Lower leg skin (tissue), 3 donors: ENCODE measurements at regions not wholly inside any gene's neighbourhood (a gene's known extent, or its start where the extent isn't known, plus 50 kb on each side); places are given as distances from the start of the nearest gene placed in this dataset.

Experiments
- POLR2A ChIP-seq, 2 donors: fragments of 450-650 bp; IDR thresholded peaks; one replicate each; pipeline ENCODE4 v1.6.1; 2016 to 2017; ENCODE audit warnings: antibody characterized with exemption in 2 of 2, mild to moderate bottlenecking in 1 of 2, moderate library complexity in 1 of 2
- TF ChIP-seq, protein P1 (sequence below), 3 donors: fragments of 450-650 bp; IDR thresholded peaks; one replicate each; pipeline ENCODE4 v1.5.1; 2016; ENCODE audit warnings: antibody characterized with exemption in 3 of 3, mild to moderate bottlenecking in 3 of 3, moderate library complexity in 2 of 3

DNA sequence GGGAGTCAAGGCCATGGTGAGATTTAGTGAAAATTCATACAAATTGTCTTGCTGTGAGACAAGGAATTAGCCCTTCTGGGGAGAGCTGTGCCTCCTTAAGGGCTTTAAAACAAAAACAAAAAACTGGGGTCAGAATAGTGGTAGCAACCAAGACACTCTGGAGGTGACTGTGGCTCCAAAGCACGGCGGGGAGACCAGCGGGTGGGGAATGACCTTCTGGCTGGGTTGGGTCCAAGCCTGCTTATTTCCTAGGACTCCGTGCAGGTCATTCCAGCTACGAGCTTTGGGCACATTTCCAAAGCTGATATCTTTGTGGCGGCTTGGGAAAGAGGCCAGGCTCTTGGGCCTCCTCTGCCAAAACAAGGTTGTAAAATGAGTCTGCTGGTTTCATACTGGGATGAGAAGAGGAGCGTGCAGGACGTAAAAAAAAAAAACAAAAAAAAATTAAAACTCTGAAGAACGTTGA lies 348.3 kb downstream of the UQCRFS1 start:
- TF ChIP-seq, protein P1, sequence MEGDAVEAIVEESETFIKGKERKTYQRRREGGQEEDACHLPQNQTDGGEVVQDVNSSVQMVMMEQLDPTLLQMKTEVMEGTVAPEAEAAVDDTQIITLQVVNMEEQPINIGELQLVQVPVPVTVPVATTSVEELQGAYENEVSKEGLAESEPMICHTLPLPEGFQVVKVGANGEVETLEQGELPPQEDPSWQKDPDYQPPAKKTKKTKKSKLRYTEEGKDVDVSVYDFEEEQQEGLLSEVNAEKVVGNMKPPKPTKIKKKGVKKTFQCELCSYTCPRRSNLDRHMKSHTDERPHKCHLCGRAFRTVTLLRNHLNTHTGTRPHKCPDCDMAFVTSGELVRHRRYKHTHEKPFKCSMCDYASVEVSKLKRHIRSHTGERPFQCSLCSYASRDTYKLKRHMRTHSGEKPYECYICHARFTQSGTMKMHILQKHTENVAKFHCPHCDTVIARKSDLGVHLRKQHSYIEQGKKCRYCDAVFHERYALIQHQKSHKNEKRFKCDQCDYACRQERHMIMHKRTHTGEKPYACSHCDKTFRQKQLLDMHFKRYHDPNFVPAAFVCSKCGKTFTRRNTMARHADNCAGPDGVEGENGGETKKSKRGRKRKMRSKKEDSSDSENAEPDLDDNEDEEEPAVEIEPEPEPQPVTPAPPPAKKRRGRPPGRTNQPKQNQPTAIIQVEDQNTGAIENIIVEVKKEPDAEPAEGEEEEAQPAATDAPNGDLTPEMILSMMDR (IDR thresholded peaks at IDR 0.05) = no peak
- TF ChIP-seq POLR2A (IDR thresholded peaks at IDR 0.05) = no peak
